ENCODE measurements at regions not wholly inside any gene's neighbourhood (a gene's known extent, or its start where the extent isn't known, plus 50 kb on each side); places are given as distances from the start of the nearest gene placed in this dataset.

- FAIRE-seq: no peak
Observed at GRCh38 chr3:163048881-163049280, 1552.3 kb downstream of the OTOL1 start.

GRCh38 chr3:163056874-163057497, 1560.4 kb downstream of the OTOL1 start:
- peak; percentile 49 for FAIRE-seq

- no peak for FAIRE-seq
Observed at GRCh38 chr3:163058031-163058854, 1561.6 kb downstream of the OTOL1 start.

DNA sequence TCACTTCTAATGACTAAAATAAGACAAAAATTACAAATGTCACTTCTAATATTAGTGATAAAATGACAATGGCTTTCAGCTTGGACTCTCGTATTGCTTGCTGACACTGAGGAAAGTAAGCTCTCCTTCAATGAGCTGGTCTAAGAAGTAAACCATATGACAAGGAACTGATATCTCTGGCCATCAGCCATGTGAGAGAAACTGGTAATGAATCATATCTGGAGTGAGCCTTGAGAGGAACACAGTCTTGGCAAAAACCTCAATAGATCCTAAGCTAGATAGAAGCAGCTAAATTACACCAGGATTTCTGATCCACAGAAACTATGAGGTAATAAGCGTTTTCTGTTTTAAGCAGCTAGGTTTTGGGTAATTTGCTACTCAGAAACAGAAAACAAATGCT, 1575.1 kb downstream of the OTOL1 start:
- no peak for FAIRE-seq

Data from islet of Langerhans (tissue), 1 donor.